Smooth muscle cell (in vitro differentiated cells): ENCODE measurements at regions not wholly inside any gene's neighbourhood (a gene's known extent, or its start where the extent isn't known, plus 50 kb on each side); places are given as distances from the start of the nearest gene placed in this dataset.
A peak's percentile ranks its signal among the peaks of the same experiment; 100 is the strongest.

ENCODE experiments used
- DNase-seq: peaks from one replicate; lab custom pipeline; 2025; ENCODE audit not compliant: unreplicated experiment; lab: John Stamatoyannopoulos, UW
- H2AFZ ChIP-seq: fragments of 200-600 bp; sonication (generic); 2 replicates; pipeline ENCODE4 v1.6.0; 2016; ENCODE audit warnings: antibody characterized with exemption, low read depth, mild to moderate bottlenecking
- H3F3A ChIP-seq: fragments of 200-600 bp; sonication (generic); 2 replicates; pipeline ENCODE4 v1.6.0; 2017; ENCODE audit warnings: antibody characterized with exemption, low read depth
- H3K27ac ChIP-seq: fragments of 200-600 bp; sonication (generic); 2 replicates; pipeline ENCODE4 v1.5.1; 2016; ENCODE audit warnings: low read depth, mild to moderate bottlenecking
- H3K27me3 ChIP-seq: fragments of 200-600 bp; sonication (generic); 2 replicates; pipeline ENCODE4 v1.6.1; 2016; ENCODE audit warnings: low read depth, mild to moderate bottlenecking
- H3K36me3 ChIP-seq: fragments of 200-600 bp; sonication (generic); 2 replicates; pipeline ENCODE4 v1.5.1; 2016; ENCODE audit warnings: low read depth
- H3K4me1 ChIP-seq: fragments of 200-600 bp; sonication (generic); 2 replicates; pipeline ENCODE4 v1.5.1; 2016; ENCODE audit warnings: low read depth
- H3K4me2 ChIP-seq: fragments of 200-600 bp; sonication (generic); 2 replicates; pipeline ENCODE4 v1.6.0; 2016; ENCODE audit warnings: mild to moderate bottlenecking
- H3K4me3 ChIP-seq: fragments of 200-600 bp; sonication (generic); 2 replicates; pipeline ENCODE4 v1.5.1; 2016; ENCODE audit warnings: mild to moderate bottlenecking
- H3K79me2 ChIP-seq: fragments of 200-600 bp; sonication (generic); 2 replicates; pipeline ENCODE4 v1.6.0; 2016; ENCODE audit warnings: low read depth, mild to moderate bottlenecking
- H3K9ac ChIP-seq: fragments of 200-600 bp; sonication (generic); 2 replicates; pipeline ENCODE4 v1.6.0; 2016; ENCODE audit warnings: low read depth
- H3K9me3 ChIP-seq: fragments of 200-600 bp; sonication (generic); replicated peaks from 2 replicates; pipeline ENCODE4 v1.5.1; 2016; ENCODE audit warnings: low read depth
- H4K20me1 ChIP-seq: fragments of 200-600 bp; sonication (generic); 2 replicates; pipeline ENCODE4 v1.6.0; 2016; ENCODE audit warnings: low read depth
- CTCF ChIP-seq: fragments of 200-600 bp; sonication (generic); IDR thresholded peaks from 2 replicates; pipeline ENCODE4 v1.5.1; 2017; ENCODE audit warnings: borderline replicate concordance, mild to moderate bottlenecking, antibody characterized with exemption; ENCODE audit not compliant: insufficient read depth, poor library complexity, severe bottlenecking
- WGBS: methylation state at CpG from one replicate; pipeline ENCODE4 v1.1.7; 2016; ENCODE audit warnings: low lambda C conversion rate; 5-methylcytosine and 5-hydroxymethylcytosine counted together

GRCh38 chr3:177487635-177488186 lies 290.4 kb upstream of the TBL1XR1 start:
- H3K36me3 ChIP-seq, result no peaks in the 10 kb centered on the region
- H3K27me3 ChIP-seq, result no peaks in the 10 kb centered on the region
- TF ChIP-seq CTCF, result no peak
- no peak overlapping the region for H3K27ac ChIP-seq
- no peaks in the 10 kb centered on the region for H3K9me3 ChIP-seq
- H2AFZ ChIP-seq, result no peak overlapping the region
- no peak for DNase-seq
- H3K4me3 ChIP-seq, result no peak overlapping the region
- peaks cover 9% of the 10 kb centered on the region for H3K4me1 ChIP-seq
- 86% methylated on average over 3 of the region's 3 CpGs for WGBS
- H3K79me2 ChIP-seq, result no peaks in the 10 kb centered on the region
- H3K9ac ChIP-seq, result no peak overlapping the region
- H3K4me2 ChIP-seq, result no peak overlapping the region
- H3F3A ChIP-seq, result no peaks in the 10 kb centered on the region
- H4K20me1 ChIP-seq, result no peaks in the 10 kb centered on the region

- TF ChIP-seq CTCF, result no peak
- Histone ChIP-seq H3K27ac (no peak overlapping the region), H3K79me2 (no peaks in the 10 kb centered on the region), H3K9ac (no peak overlapping the region), H3F3A (no peaks in the 10 kb centered on the region), H3K4me3 (no peak overlapping the region), H4K20me1 (no peaks in the 10 kb centered on the region), H3K4me1 (peaks cover 6% of the 10 kb centered on the region), H3K4me2 (no peak overlapping the region), H3K36me3 (no peaks in the 10 kb centered on the region), H3K9me3 (no peaks in the 10 kb centered on the region), H3K27me3 (no peaks in the 10 kb centered on the region), H2AFZ (no peak overlapping the region)
- DNase-seq, result no peak
- 88% methylated on average over 2 of the region's 2 CpGs for WGBS
Measured at GRCh38 chr3:177488740-177489139, 291.5 kb upstream of the TBL1XR1 start.

- Histone ChIP-seq H3K27me3 (no peaks in the 10 kb centered on the region), H3K79me2 (no peaks in the 10 kb centered on the region), H2AFZ (no peak overlapping the region), H3K27ac (no peak overlapping the region), H3K36me3 (no peaks in the 10 kb centered on the region), H3K4me2 (no peak overlapping the region), H3F3A (no peaks in the 10 kb centered on the region), H3K9me3 (no peaks in the 10 kb centered on the region), H3K9ac (no peak overlapping the region), H4K20me1 (no peaks in the 10 kb centered on the region), H3K4me1 (peaks cover 6% of the 10 kb centered on the region), H3K4me3 (no peak overlapping the region)
- no peak for DNase-seq
- no peak for TF ChIP-seq CTCF
- WGBS, result 89% methylated on average over 3 of the region's 3 CpGs
Measured at GRCh38 chr3:177490626-177491025, 293.3 kb upstream of the TBL1XR1 start.

GRCh38 chr3:177491296-177492032 lies 294.2 kb upstream of the TBL1XR1 start:
- Histone ChIP-seq H3K9me3 (no peaks in the 10 kb centered on the region), H3K36me3 (no peaks in the 10 kb centered on the region), H3K4me3 (no peak overlapping the region), H3K9ac (no peak overlapping the region), H3K4me1 (peaks cover 6% of the 10 kb centered on the region), H3K27me3 (no peaks in the 10 kb centered on the region), H2AFZ (peak overlapping the region; percentile 78), H4K20me1 (no peaks in the 10 kb centered on the region), H3F3A (no peaks in the 10 kb centered on the region), H3K79me2 (no peaks in the 10 kb centered on the region), H3K4me2 (peak overlapping the region; percentile 32), H3K27ac (no peak overlapping the region)
- no peak for DNase-seq
- TF ChIP-seq CTCF, result no peak
- WGBS, result 50% methylated on average over 7 of the region's 7 CpGs
